ENCODE measurements at regions not wholly inside any gene's neighbourhood (a gene's known extent, or its start where the extent isn't known, plus 50 kb on each side); places are given as distances from the start of the nearest gene placed in this dataset.

DNA sequence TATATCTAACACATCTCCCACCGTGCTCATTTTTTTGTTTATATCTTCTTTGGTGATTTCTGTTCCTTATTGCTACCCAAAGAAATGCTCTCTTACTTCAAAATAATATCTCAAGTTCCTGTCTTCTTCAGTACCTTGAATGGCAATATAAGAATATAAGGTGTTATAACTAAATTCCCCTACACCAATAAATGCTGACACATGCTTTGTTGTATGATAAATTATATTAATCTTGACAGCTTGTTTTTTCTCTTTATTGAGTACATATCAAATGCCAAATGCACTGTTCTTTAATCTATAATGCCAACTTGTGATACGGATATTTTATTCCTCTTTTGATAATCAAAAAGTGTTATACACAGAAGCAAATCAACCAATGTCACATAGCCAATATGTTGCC is 540.3 kb downstream of the PYDC2 start:
- no peaks in the 10 kb centered on the region for H3K27me3 Mint-ChIP-seq
- ChIA-PET POLR2A (no interaction called here), CTCF (no interaction called here)

DNA sequence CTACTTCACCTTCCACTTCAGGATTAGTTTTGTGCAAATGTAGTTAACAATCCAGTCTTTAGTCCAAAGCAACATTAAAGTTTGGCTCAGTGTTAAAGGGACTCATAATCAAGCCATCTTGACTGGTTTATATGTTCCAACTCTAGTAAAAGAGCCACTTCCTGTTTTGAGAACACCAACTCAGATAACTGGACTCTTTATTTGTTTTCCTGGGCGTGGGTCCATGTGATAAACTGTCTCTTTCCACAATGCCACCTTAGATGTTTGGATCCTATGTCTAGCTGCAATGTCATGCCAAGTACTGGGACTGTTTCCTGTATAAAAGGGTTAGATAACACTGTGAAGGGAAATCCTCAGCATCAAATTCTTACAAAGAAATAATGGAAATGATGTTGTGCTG is 545.0 kb downstream of the PYDC2 start:
- CTCF ChIA-PET = no interaction called here
- Mint-ChIP-seq H3K36me3 (ENCODE audit: low read depth) (no peaks in the 10 kb centered on the region), H3K9me3 (no peaks in the 10 kb centered on the region), H3K4me1 (no peaks in the 10 kb centered on the region), H3K27me3 (no peaks in the 10 kb centered on the region), H3K4me3 (no peak overlapping the region), H3K27ac (no peak overlapping the region)
- intact Hi-C loops (cut with micrococcal nuclease) = no loop called here
- ATAC-seq (ENCODE audit: low read depth) (no peak), DNase-seq (no peak)
- POLR2A ChIA-PET = no interaction called here
- TF ChIP-seq, protein P1, sequence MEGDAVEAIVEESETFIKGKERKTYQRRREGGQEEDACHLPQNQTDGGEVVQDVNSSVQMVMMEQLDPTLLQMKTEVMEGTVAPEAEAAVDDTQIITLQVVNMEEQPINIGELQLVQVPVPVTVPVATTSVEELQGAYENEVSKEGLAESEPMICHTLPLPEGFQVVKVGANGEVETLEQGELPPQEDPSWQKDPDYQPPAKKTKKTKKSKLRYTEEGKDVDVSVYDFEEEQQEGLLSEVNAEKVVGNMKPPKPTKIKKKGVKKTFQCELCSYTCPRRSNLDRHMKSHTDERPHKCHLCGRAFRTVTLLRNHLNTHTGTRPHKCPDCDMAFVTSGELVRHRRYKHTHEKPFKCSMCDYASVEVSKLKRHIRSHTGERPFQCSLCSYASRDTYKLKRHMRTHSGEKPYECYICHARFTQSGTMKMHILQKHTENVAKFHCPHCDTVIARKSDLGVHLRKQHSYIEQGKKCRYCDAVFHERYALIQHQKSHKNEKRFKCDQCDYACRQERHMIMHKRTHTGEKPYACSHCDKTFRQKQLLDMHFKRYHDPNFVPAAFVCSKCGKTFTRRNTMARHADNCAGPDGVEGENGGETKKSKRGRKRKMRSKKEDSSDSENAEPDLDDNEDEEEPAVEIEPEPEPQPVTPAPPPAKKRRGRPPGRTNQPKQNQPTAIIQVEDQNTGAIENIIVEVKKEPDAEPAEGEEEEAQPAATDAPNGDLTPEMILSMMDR (IDR thresholded peaks at IDR 0.05) = no peak

More for the DNA sequence above, 540.3 kb downstream of the PYDC2 start:
- intact Hi-C loops (cut with micrococcal nuclease) = no loop called here
- TF ChIP-seq, protein P1 (IDR thresholded peaks at IDR 0.05) = no peak
- no peaks in the 10 kb centered on the region for H3K9me3 Mint-ChIP-seq
- H3K27ac Mint-ChIP-seq = no peak overlapping the region
- ATAC-seq (ENCODE audit: low read depth) (no peak), DNase-seq (no peak)
- H3K4me1 Mint-ChIP-seq = no peaks in the 10 kb centered on the region
- H3K36me3 Mint-ChIP-seq (ENCODE audit: low read depth) = no peaks in the 10 kb centered on the region
- H3K4me3 Mint-ChIP-seq = no peak overlapping the region

DNA sequence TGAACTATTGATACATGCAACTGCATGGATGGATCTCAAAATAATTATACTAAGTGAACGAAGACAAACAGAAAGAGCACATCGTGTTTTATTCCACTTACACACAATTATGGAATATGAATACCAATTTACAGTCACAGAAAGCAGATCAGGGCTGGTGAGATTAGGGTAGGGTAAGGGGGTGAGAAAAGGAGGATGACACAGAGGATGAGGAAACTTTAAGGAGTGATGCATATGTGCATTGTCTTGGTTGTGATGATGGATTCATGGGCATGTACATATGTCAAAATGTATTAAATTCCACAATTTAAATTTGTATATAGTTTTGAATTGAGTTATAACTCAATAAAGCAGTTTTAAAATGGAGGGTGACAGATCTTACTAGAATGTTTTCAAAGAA is 548.9 kb downstream of the PYDC2 start:
- intact Hi-C loops (cut with micrococcal nuclease) = no loop called here
- CTCF ChIA-PET = no interaction called here
- DNase-seq (no peak), ATAC-seq (ENCODE audit: low read depth) (no peak)
- no peak overlapping the region for H3K27ac Mint-ChIP-seq
- H3K4me3 Mint-ChIP-seq = no peak overlapping the region
- peaks cover 6% of the 10 kb centered on the region for H3K9me3 Mint-ChIP-seq
- TF ChIP-seq, protein P1 (IDR thresholded peaks at IDR 0.05) = no peak
- H3K27me3 Mint-ChIP-seq = no peaks in the 10 kb centered on the region
- no peaks in the 10 kb centered on the region for H3K36me3 Mint-ChIP-seq (ENCODE audit: low read depth)
- H3K4me1 Mint-ChIP-seq = no peaks in the 10 kb centered on the region
- POLR2A ChIA-PET = no interaction called here

DNA sequence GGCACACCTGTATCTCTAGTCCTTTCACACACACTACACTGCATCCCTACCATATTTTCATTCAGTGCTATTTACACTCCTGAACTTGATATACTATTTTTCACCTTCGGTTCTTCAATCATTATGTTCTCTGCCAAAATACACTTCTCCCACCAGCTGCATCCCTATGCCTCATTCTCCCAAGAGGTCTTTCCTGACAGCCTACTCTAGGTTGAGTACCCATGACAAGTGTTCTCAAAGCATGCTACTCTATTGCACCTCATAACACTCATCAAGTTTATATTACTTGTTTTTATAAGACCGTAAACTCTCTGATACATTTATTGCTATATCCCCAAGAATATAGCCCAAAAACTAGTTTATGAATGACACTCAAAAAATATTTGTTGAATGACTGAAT is 549.5 kb downstream of the PYDC2 start:
- H3K36me3 Mint-ChIP-seq (ENCODE audit: low read depth) = no peaks in the 10 kb centered on the region
- intact Hi-C loops (cut with micrococcal nuclease) = no loop called here
- no peak for ATAC-seq (ENCODE audit: low read depth)
- H3K27ac Mint-ChIP-seq = no peak overlapping the region
- TF ChIP-seq, protein P1 (IDR thresholded peaks at IDR 0.05) = no peak
- peaks cover 6% of the 10 kb centered on the region for H3K9me3 Mint-ChIP-seq
- DNase-seq = no peak
- ChIA-PET CTCF (no interaction called here), POLR2A (no interaction called here)
- no peaks in the 10 kb centered on the region for H3K27me3 Mint-ChIP-seq
- no peak overlapping the region for H3K4me3 Mint-ChIP-seq
- no peaks in the 10 kb centered on the region for H3K4me1 Mint-ChIP-seq

DNA sequence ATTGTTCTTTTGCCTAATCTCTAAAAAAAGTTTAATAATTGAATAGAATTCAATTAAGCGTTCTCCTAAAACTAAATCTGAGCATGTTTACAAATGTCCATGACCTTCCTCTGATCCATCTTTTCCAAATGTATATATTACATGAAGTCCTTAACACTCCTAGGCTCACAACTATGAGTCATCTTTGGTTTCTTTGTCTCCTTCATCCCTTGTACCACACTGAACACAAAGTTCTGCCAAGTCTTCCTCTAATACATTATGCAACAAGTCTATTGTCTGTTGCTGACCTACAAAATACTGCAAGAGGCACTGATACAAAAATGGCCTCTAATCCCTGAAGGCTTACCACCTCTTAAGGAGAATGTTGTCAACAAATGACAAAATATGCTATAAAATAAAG is 550.2 kb downstream of the PYDC2 start:
- ATAC-seq (ENCODE audit: low read depth) (no peak), DNase-seq (no peak)
- Mint-ChIP-seq H3K4me1 (no peaks in the 10 kb centered on the region), H3K36me3 (ENCODE audit: low read depth) (no peaks in the 10 kb centered on the region), H3K27me3 (no peaks in the 10 kb centered on the region), H3K4me3 (no peak overlapping the region), H3K27ac (no peak overlapping the region), H3K9me3 (peaks cover 6% of the 10 kb centered on the region)
- TF ChIP-seq, protein P1 (IDR thresholded peaks at IDR 0.05) = no peak
- intact Hi-C loops (cut with micrococcal nuclease) = no loop called here
- CTCF ChIA-PET = no interaction called here
- POLR2A ChIA-PET = no interaction called here
